ENCODE measurements at regions not wholly inside any gene's neighbourhood (a gene's known extent, or its start where the extent isn't known, plus 50 kb on each side); places are given as distances from the start of the nearest gene placed in this dataset.

GRCh38 chr4:111618908-111619307, 526.3 kb upstream of the FAM241A start:
- TF ChIP-seq POLR2A (IDR thresholded peaks at IDR 0.05), result no peak
- TF ChIP-seq, protein P1, sequence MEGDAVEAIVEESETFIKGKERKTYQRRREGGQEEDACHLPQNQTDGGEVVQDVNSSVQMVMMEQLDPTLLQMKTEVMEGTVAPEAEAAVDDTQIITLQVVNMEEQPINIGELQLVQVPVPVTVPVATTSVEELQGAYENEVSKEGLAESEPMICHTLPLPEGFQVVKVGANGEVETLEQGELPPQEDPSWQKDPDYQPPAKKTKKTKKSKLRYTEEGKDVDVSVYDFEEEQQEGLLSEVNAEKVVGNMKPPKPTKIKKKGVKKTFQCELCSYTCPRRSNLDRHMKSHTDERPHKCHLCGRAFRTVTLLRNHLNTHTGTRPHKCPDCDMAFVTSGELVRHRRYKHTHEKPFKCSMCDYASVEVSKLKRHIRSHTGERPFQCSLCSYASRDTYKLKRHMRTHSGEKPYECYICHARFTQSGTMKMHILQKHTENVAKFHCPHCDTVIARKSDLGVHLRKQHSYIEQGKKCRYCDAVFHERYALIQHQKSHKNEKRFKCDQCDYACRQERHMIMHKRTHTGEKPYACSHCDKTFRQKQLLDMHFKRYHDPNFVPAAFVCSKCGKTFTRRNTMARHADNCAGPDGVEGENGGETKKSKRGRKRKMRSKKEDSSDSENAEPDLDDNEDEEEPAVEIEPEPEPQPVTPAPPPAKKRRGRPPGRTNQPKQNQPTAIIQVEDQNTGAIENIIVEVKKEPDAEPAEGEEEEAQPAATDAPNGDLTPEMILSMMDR (IDR thresholded peaks at IDR 0.05), result no peak
